Activated CD4-positive, alpha-beta memory T cell treated with anti-CD3 and anti-CD28 coated beads for 36 hours (primary cell): ENCODE measurements at regions not wholly inside any gene's neighbourhood (a gene's known extent, or its start where the extent isn't known, plus 50 kb on each side); places are given as distances from the start of the nearest gene placed in this dataset.
"Not testable (repeated sequence)": the region's sequence is repeated elsewhere in the genome, so short reads cannot be mapped to it uniquely, and the experiment has no call there.

Source experiments
- CTCF ChIA-PET: fragments of 350-600 bp; sonication (Branson Sonifier 250); formaldehyde crosslinking; loops from one replicate; lab custom pipeline; 2021; ENCODE audit warnings: antibody characterized with exemption, inconsistent platforms; lab: Charles Lee
- POLR2A ChIA-PET: fragments of 350-600 bp; sonication (Branson Sonifier 250); formaldehyde crosslinking; loops from one replicate; lab custom pipeline; 2021; ENCODE audit warnings: antibody characterized with exemption; lab: Charles Lee
- DNase-seq: peaks from one replicate; pipeline ENCODE4 v3.0.0-alpha.2; 2020
- H3K27ac Mint-ChIP-seq: one replicate; pipeline ENCODE4 v1.8.0; 2021; ENCODE audit warnings: mixed read lengths
- H3K27me3 Mint-ChIP-seq: one replicate; pipeline ENCODE4 v1.8.0; 2021; ENCODE audit warnings: mixed read lengths
- H3K36me3 Mint-ChIP-seq: one replicate; pipeline ENCODE4 v1.8.0; 2021; ENCODE audit warnings: mixed read lengths
- H3K4me1 Mint-ChIP-seq: one replicate; pipeline ENCODE4 v1.8.0; 2021; ENCODE audit warnings: low read depth, mixed read lengths
- H3K4me3 Mint-ChIP-seq: one replicate; pipeline ENCODE4 v1.8.0; 2021; ENCODE audit warnings: mild to moderate bottlenecking, mixed read lengths
- H3K9me3 Mint-ChIP-seq: one replicate; pipeline ENCODE4 v1.8.0; 2021; ENCODE audit warnings: mixed read lengths
- intact Hi-C: fragments of 100-400 bp; cut with micrococcal nuclease; formaldehyde crosslinking; loops from one replicate; pipeline ENCODE4 v1.15.1; 2023

DNA sequence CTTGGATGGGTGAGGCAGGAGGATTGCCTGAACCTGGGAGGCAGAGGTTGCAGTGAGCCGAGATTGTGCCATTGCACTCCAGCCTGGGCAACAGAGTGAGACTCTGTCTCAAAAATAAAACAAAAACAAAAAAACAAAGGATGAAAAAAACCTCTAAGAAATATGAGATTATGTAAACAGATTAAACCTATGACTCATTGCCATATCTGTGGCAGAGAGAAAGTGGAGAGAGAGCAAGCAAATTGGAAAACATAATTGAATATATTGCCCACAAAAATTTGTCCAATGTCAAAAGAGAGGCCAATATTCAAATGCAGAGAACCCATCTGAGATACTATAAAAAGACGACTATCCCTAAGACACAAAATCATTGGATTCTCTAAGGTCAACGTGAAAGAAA, 1106.0 kb downstream of the OTOL1 start:
- no peak overlapping the region for H3K4me3 Mint-ChIP-seq
- no peak for DNase-seq
- peaks cover 31% of the 10 kb centered on the region for H3K9me3 Mint-ChIP-seq
- H3K36me3 Mint-ChIP-seq, result no peaks in the 10 kb centered on the region
- POLR2A ChIA-PET, result no interaction called here
- H3K27me3 Mint-ChIP-seq, result no peaks in the 10 kb centered on the region
- H3K27ac Mint-ChIP-seq, result no peak overlapping the region
- intact Hi-C loops, result no loop called here
- H3K4me1 Mint-ChIP-seq, result no peaks in the 10 kb centered on the region
- CTCF ChIA-PET, result no interaction called here

DNA sequence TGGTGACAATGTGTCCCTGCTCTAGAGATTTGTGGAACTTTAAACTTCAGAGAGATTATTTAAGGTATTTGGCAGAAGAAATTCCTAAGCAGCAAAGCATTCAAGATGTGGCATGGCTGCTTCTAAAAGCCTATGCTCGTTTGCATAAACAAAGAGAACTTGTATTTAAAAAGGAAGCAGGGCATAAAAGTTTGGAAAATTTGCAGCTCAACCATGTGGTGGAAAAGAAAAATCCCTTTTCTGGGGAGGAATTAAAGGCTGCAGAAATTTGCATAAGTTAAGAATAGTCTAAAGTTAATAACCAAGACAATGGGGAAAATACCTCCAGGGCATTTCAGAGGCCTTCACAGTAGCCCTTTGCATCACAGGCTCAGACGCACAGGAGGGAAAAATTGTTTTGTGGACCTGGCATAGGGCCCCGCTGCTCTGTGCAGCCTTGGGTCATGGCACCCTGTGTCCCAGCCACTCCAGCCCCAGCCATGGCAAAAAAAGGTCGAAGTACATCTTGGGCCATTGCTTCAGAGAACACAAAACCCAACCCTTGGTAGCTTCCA, 1109.1 kb downstream of the OTOL1 start:
- DNase-seq, result no peak
- no peak overlapping the region for H3K4me3 Mint-ChIP-seq
- H3K27me3 Mint-ChIP-seq, result no peaks in the 10 kb centered on the region
- CTCF ChIA-PET, result no interaction called here
- peaks cover 27% of the 10 kb centered on the region for H3K9me3 Mint-ChIP-seq
- intact Hi-C loops, result no loop called here
- no peaks in the 10 kb centered on the region for H3K4me1 Mint-ChIP-seq
- no peaks in the 10 kb centered on the region for H3K36me3 Mint-ChIP-seq
- H3K27ac Mint-ChIP-seq, result no peak overlapping the region
- POLR2A ChIA-PET, result no interaction called here

GRCh38 chr3:162610261-162610660, 1113.7 kb downstream of the OTOL1 start:
- Mint-ChIP-seq H3K27me3 (no peaks in the 10 kb centered on the region), H3K4me3 (no peak overlapping the region), H3K27ac (no peak overlapping the region), H3K36me3 (no peaks in the 10 kb centered on the region), H3K9me3 (peaks cover 13% of the 10 kb centered on the region), H3K4me1 (no peaks in the 10 kb centered on the region)
- POLR2A ChIA-PET, result no interaction called here
- DNase-seq, result no peak
- intact Hi-C loops, result no loop called here
- CTCF ChIA-PET, result no interaction called here

- H3K27me3 Mint-ChIP-seq, result no peaks in the 10 kb centered on the region
- H3K9me3 Mint-ChIP-seq, result peaks cover 6% of the 10 kb centered on the region
- H3K36me3 Mint-ChIP-seq, result no peaks in the 10 kb centered on the region
- H3K4me3 Mint-ChIP-seq, result no peak overlapping the region
- ChIA-PET CTCF (no interaction called here), POLR2A (no interaction called here)
- DNase-seq, result no peak
- H3K4me1 Mint-ChIP-seq, result no peaks in the 10 kb centered on the region
- no peak overlapping the region for H3K27ac Mint-ChIP-seq
- intact Hi-C loops, result no loop called here
Measured at GRCh38 chr3:162612991-162613390, 1116.4 kb downstream of the OTOL1 start.

- no peaks in the 10 kb centered on the region for H3K4me1 Mint-ChIP-seq
- ChIA-PET CTCF (no interaction called here), POLR2A (no interaction called here)
- H3K9me3 Mint-ChIP-seq, result peaks cover 11% of the 10 kb centered on the region
- DNase-seq, result no peak
- H3K27ac Mint-ChIP-seq, result no peak overlapping the region
- no peaks in the 10 kb centered on the region for H3K36me3 Mint-ChIP-seq
- H3K4me3 Mint-ChIP-seq, result no peak overlapping the region
- no peaks in the 10 kb centered on the region for H3K27me3 Mint-ChIP-seq
- intact Hi-C loops, result no loop called here
Measured at GRCh38 chr3:162626172-162626571, 1129.6 kb downstream of the OTOL1 start.

DNA sequence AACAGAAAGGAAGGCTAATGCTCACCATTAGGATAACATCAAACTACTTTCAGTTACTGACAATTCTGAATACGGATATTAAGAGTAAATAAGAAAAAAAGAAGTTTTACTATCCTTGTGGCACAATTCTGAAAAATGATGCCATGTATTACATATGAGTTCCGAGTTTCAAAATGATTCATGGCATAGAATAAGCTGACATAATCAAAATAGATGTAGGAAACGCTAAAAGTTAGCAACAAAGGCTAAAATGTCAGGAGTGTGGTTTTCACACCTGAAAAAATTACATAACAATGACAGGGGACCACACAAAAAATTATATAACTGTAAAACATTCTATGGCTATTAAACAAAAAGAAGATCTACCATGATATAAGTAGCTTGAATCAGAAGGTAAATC, 1131.9 kb downstream of the OTOL1 start:
- ChIA-PET POLR2A (no interaction called here), CTCF (no interaction called here)
- Mint-ChIP-seq H3K27me3 (no peaks in the 10 kb centered on the region), H3K4me3 (no peak overlapping the region), H3K27ac (no peak overlapping the region), H3K9me3 (peaks cover 3% of the 10 kb centered on the region), H3K36me3 (no peaks in the 10 kb centered on the region), H3K4me1 (no peaks in the 10 kb centered on the region)
- DNase-seq, result no peak
- intact Hi-C loops, result no loop called here

DNA sequence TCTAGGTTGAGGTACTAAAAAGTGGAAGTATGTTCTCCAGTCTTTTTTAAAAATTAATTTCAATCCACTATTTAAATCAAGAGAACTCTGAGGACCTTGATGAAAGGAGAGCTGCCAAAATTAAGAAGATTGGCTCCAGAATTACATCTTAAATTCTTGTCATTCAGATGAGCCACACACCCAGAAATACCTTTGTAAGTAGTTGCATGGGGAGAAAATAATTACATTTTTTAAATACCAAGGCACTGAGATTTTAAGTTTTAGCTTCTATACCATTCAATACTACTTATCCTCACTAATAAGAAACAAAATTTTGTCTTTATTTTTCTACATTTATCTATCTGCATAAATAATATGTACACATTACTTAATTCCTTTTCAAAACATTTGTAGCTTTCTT, 1132.8 kb downstream of the OTOL1 start:
- H3K27me3 Mint-ChIP-seq, result no peaks in the 10 kb centered on the region
- no peak overlapping the region for H3K4me3 Mint-ChIP-seq
- no peaks in the 10 kb centered on the region for H3K4me1 Mint-ChIP-seq
- H3K27ac Mint-ChIP-seq, result no peak overlapping the region
- DNase-seq, result no peak
- peaks cover 2% of the 10 kb centered on the region for H3K9me3 Mint-ChIP-seq
- intact Hi-C loops, result no loop called here
- ChIA-PET CTCF (no interaction called here), POLR2A (no interaction called here)
- no peaks in the 10 kb centered on the region for H3K36me3 Mint-ChIP-seq

DNA sequence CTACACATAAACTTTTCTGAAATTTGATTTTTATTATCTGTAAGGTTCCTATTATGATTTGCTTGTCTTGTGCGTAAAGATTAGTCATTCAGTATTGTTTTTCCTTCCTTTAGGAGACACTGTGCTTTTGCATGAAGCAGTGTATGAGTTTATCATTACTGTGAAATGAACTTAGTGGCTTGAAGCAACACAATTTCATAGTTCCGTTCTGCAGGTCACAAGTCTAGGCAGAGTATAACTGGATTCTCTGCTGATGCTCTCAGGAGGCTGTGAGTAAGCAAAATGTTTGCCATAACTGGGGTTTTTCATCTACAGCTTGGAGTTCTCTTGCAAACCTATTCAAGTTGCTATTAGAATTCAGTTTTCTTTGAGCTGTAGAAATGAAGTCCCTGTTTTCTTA, 1136.1 kb downstream of the OTOL1 start:
- CTCF ChIA-PET, result no interaction called here
- no peak for DNase-seq

DNA sequence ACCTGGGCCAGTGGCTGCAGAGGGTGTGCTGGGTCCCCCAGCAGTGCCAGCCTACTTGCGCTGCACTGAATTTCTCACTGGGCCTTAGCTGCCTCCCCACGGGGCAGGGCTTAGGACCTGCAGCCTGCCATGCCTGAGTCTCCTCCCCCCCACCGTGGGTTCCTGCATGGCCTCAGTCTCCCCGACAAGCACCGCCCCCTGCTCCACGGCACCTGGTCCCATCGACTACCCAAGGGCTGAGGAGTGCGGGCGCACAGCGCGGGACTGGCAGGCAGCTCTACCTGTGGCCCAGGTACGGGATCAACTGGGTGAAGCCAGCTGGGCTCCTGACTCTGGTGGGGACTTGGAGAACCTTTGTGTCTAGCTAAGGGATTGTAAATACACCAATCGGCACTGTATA, 1143.6 kb downstream of the OTOL1 start:
- H3K9me3 Mint-ChIP-seq, H3K4me3 Mint-ChIP-seq, intact Hi-C loops, H3K36me3 Mint-ChIP-seq, POLR2A ChIA-PET, H3K27ac Mint-ChIP-seq, H3K4me1 Mint-ChIP-seq, DNase-seq, CTCF ChIA-PET, H3K27me3 Mint-ChIP-seq: not testable (repeated sequence)

More for the DNA sequence above, 1136.1 kb downstream of the OTOL1 start:
- no peaks in the 10 kb centered on the region for H3K4me1 Mint-ChIP-seq
- H3K9me3 Mint-ChIP-seq, result peaks cover 4% of the 10 kb centered on the region
- no peaks in the 10 kb centered on the region for H3K36me3 Mint-ChIP-seq
- no peak overlapping the region for H3K4me3 Mint-ChIP-seq
- intact Hi-C loops, result no loop called here
- POLR2A ChIA-PET, result no interaction called here
- H3K27me3 Mint-ChIP-seq, result no peaks in the 10 kb centered on the region
- H3K27ac Mint-ChIP-seq, result no peak overlapping the region

- POLR2A ChIA-PET, result no interaction called here
- H3K27me3 Mint-ChIP-seq, result no peaks in the 10 kb centered on the region
- H3K9me3 Mint-ChIP-seq, result no peaks in the 10 kb centered on the region
- no peaks in the 10 kb centered on the region for H3K4me1 Mint-ChIP-seq
- no peak for DNase-seq
- CTCF ChIA-PET, result no interaction called here
- no peaks in the 10 kb centered on the region for H3K36me3 Mint-ChIP-seq
- no peak overlapping the region for H3K4me3 Mint-ChIP-seq
- intact Hi-C loops, result no loop called here
- no peak overlapping the region for H3K27ac Mint-ChIP-seq
Measured at GRCh38 chr3:162641317-162641716, 1144.7 kb downstream of the OTOL1 start.

DNA sequence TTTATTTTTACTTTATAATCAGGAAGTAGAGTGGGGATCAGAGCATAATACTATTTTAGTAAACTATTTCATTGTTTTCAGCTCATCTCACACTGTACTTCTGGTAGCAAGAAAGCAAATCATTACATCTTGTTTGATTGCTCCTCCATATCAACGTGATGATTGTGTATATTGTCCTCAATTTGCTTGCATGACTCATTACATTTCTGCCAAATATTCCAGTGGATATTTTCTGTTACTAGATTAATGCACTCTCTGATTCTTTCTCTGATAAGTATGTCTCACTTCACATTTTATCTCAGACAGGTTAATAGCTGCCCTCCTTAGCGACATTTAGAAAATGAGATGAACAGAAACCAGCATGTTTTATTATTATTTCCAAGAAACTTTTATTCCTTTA, 1145.3 kb downstream of the OTOL1 start:
- Mint-ChIP-seq H3K9me3 (peaks cover 5% of the 10 kb centered on the region), H3K4me3 (no peak overlapping the region), H3K4me1 (no peaks in the 10 kb centered on the region), H3K27me3 (no peaks in the 10 kb centered on the region), H3K27ac (no peak overlapping the region), H3K36me3 (peaks cover 2% of the 10 kb centered on the region)
- intact Hi-C loops, result no loop called here
- ChIA-PET CTCF (no interaction called here), POLR2A (no interaction called here)
- DNase-seq, result no peak

DNA sequence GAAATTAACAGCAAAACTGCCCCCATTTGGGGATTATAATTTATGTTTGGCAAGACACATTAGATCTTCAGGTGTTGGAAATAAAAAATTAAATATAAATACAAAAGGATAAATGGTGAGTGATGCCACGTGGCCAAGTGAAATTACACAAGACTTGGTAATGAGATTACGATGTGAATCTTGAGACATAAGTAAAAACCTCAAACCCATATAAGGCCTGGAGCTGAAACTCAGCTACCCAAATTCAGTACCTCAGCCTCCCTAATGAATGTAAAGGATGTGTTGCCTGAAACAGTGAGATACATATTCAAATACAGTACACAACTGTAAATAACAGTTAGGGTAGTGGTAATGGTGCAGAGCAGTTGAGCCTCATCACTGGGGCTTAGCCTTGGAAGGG, 1146.6 kb downstream of the OTOL1 start:
- CTCF ChIA-PET, result no interaction called here

GRCh38 chr3:162647321-162647720, 1150.7 kb downstream of the OTOL1 start:
- Mint-ChIP-seq H3K27ac (no peak overlapping the region), H3K36me3 (peaks cover 4% of the 10 kb centered on the region), H3K27me3 (no peaks in the 10 kb centered on the region)

More for the DNA sequence above, 1146.6 kb downstream of the OTOL1 start:
- Mint-ChIP-seq H3K36me3 (peaks cover 2% of the 10 kb centered on the region), H3K27ac (no peak overlapping the region), H3K4me1 (no peaks in the 10 kb centered on the region), H3K9me3 (peaks cover 13% of the 10 kb centered on the region), H3K4me3 (no peak overlapping the region), H3K27me3 (no peaks in the 10 kb centered on the region)
- POLR2A ChIA-PET, result no interaction called here
- intact Hi-C loops, result no loop called here
- no peak for DNase-seq

More at GRCh38 chr3:162647321-162647720, 1150.7 kb downstream of the OTOL1 start:
- ChIA-PET POLR2A (no interaction called here), CTCF (no interaction called here)
- intact Hi-C loops, result no loop called here
- Mint-ChIP-seq H3K9me3 (peaks cover 17% of the 10 kb centered on the region), H3K4me1 (no peaks in the 10 kb centered on the region), H3K4me3 (no peak overlapping the region)
- no peak for DNase-seq
